ENCODE measurements at regions not wholly inside any gene's neighbourhood (a gene's known extent, or its start where the extent isn't known, plus 50 kb on each side); places are given as distances from the start of the nearest gene placed in this dataset.
A peak's percentile ranks its signal among the peaks of the same experiment; 100 is the strongest.

DNA sequence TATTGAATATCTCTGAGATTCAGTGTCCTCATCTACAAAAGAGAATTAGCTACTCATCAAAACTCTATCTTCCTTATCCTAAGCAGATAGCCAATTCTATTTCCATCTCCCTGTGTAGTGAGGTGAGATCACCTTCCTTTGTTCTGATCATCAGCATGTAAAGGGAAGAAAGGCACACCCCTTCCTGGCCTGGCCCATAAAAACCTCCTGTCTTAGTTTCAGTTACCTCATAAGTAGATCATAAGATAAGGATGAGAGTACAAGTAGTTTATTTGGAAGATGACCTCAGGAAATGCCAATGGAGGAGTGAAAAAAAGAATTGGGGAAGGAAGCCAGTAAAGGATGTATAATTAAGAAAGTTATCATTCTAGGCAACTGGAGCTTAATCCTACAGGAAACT, 114.5 kb upstream of the GADL1 start:
- no peak for DNase-seq

DNA sequence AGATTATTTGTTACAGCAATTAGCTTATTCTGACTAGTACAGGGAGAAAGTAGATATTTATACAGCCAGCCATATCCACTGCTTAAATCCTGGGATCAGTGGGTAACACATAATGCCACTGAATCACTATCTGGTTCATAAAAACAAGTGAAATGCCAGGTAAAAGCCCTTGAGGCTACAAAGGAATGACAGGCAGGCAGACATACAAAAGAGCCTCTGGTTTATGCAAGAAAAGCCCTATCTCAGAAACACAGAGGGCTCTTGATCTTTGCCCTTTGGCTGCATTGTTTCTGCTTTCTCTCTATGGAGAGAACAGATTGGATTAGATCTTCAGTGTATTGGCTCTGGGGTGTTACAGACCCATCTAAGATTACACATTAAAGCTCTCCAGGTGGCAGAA, 115.4 kb upstream of the GADL1 start:
- peak; percentile 56 to 87 for DNase-seq

DNA sequence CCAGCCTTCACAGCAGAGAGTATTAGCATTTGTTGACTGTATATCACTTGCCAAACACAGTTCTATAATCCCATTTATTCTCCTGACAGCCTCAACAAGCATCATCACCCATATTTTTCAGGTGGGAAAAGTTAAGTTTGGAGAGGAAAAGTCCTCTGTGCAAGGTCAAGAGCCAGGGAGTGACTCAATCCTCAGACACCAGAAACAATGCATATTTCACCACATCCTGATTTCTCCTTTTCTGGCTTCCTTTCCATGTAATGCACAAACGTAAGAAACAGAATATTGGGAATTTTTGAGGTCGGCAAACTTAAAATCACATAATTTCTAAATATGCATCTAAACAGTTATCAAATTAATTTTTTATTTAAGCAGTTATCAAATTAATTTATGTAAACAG, 116.0 kb upstream of the GADL1 start:
- DNase-seq: no peak

GRCh38 chr3:31011380-31011779, 116.9 kb upstream of the GADL1 start:
- no peak for DNase-seq

- DNase-seq: no peak
Observed at GRCh38 chr3:31013090-31013489, 118.6 kb upstream of the GADL1 start.

DNA sequence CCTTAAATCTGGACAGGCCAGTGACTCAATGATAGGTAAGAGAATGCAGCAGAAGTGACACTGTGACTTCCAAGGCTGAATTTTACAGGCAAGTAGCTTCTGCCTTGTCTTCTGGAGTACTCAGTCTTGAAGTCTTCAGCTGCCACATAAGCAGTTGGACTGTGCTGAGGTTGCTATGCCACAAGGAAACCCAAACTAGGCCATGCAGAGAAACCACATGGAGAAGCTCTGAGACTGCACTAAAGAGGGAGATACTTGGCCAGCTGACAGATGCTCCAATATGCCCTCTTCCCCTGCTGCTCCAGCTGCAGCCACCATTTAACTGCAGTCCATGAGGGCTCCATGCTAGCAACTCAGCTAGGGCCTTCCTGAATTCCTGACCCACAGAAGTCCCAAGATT, 119.4 kb upstream of the GADL1 start:
- DNase-seq: peak in 1 of 2 experiments; percentile 14

- DNase-seq: no peak
Observed at GRCh38 chr3:31014317-31015040, 120.0 kb upstream of the GADL1 start.

GRCh38 chr3:31016196-31016595, 121.7 kb upstream of the GADL1 start:
- DNase-seq: no peak

DNA sequence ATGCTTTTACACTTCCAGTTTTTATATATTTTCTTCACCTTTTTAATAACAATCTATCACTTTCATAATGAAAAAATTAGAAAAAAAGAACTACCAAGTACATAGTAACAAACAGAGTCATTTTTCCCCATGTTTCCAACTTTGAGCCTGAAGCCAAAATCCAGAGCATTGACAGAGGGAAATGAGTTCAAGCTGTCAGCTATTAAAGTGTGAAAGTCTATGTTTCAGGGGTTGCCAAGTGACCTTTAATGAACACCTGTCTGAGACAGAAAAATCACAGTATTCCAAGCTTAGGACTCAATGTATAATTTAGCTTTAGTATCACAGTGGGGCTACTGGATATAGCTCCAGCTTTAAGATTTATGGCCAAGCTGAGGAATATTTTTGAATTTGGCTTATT, 128.3 kb upstream of the GADL1 start:
- DNase-seq: no peak

DNA sequence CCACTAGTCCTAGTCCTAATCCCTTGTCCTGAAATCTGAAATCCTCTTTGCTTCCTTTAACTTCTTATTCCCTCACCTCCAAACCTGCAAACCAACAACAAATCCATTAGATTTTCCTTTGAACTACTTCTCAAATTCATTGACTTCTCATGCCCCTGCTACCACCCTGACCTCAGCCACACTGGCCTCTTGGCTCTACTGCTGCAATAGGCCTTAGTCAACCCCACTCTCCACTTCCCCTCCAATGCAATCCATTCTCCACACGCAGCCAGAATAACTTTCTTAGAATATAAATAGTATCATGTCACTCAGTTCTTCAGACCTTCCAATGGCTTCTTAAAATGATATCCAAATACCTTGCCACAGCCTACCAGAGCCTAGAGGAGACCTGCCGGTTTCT, 131.1 kb upstream of the GADL1 start:
- no peak for DNase-seq

DNA sequence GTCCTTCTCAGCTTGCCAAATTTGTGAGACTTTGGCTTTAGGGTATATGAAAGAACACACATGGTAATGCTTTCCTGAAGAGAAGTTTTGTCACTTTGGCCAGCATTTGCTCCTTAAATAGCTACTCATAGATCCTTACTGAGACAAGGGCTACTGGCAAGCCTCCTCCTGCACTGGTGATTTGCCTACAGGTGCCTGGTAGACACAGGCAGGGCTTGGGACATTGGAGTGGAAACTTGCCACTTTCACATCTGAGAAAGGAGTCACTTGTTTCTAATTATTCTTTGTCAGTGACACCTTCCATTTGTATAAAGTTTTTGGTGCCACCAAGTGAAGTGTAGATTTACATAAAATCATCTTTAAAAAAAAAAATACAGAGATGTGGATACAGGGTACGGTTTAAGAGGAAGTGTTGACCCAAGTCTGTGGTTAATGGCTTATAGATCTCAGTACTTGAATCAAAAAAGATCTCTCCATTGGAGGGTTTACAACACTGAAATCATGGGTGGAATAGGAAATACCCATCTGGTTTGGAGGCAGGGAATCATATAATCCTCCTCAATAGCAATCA, 132.8 kb upstream of the GADL1 start:
- no peak for DNase-seq

DNA sequence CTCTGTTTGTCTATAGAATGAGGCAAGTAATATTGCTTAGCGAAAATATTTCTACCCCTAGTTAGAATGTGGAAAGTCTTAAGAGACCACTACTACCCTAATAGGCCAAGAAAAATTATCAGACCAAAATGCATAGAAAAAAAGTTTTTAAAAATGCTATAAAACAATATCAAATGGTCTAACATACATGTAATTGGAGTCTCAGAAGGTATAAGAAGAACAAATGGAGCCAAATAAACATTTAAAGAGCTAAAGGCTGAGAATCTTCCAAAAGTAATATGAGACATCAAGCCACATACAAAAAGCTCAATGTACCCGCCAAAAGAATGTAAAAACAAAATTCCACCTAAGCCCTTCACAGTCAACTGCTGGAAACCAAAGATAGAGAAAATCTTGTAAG, 133.5 kb upstream of the GADL1 start:
- DNase-seq: no peak

DNA sequence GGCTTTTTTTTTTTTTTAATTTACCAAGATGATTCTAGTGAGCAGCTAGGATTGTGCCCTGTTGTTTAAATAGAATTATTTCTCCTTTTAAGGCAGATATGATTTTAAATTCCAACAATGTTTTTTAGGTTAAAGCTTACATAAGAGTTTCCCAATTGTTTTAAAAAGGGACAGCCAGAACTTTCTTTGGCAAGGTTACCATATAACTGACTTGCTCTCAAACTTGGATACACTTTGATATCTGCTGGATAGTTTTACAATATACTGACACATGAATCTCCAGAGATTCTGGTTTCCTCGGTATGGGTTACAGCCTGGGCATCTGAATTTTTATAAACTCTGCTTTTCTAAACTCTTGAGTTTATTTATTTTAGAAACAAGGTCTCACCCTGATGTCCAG, 134.3 kb upstream of the GADL1 start:
- no peak for DNase-seq

- no peak for DNase-seq
Observed at GRCh38 chr3:31029706-31030105, 135.2 kb upstream of the GADL1 start.

DNA sequence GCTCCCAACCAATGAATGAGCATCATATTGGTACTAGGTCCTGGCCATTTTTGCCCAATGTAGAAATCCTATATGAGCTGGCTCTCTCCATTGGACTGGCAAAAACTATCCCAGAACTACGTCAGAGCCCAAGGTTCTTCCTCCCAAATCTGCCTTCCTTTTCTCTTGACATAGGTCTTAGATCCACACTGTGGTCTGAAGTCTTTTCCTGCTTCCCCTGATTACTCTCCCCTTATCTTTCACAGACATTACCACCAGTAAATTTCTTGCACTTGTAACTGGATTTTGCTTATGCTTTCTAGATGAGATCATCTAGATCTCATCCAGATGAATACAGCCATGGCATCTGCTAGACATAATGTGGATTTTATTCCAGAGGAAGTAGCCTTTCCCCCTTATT, 141.2 kb upstream of the GADL1 start:
- DNase-seq: no peak

DNA sequence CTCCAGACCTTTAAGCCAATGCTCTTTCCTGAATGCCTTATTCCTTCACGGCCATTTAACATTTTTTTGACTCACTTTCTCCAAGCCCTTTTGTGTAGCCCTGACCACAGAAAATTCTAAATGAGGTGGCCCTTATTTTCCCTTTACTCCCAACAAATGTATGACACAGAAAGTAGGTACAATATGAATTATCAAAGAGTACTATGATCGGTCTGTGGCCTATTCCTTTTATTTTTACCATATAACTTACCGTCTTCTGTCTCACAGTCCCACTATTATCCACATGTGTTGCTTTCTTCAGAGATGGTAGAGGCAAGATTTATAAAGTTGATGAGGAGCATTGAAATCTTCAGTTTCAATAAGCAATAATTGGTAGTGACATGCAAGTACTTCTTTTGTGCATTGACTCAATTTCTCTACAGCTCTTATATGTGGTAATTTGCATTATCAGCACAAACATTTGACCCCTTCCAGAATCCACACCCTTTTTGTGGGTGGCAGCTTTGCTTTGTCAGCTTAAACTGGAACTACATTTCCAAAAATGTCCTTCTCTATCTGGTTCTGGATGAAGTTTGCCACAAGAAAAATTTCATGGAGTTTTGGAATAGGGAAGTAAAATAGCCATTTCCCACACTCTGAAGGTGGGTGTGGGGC, 143.8 kb upstream of the GADL1 start:
- DNase-seq: no peak

- no peak for DNase-seq
Observed at GRCh38 chr3:31039145-31039544, 144.7 kb upstream of the GADL1 start.

DNA sequence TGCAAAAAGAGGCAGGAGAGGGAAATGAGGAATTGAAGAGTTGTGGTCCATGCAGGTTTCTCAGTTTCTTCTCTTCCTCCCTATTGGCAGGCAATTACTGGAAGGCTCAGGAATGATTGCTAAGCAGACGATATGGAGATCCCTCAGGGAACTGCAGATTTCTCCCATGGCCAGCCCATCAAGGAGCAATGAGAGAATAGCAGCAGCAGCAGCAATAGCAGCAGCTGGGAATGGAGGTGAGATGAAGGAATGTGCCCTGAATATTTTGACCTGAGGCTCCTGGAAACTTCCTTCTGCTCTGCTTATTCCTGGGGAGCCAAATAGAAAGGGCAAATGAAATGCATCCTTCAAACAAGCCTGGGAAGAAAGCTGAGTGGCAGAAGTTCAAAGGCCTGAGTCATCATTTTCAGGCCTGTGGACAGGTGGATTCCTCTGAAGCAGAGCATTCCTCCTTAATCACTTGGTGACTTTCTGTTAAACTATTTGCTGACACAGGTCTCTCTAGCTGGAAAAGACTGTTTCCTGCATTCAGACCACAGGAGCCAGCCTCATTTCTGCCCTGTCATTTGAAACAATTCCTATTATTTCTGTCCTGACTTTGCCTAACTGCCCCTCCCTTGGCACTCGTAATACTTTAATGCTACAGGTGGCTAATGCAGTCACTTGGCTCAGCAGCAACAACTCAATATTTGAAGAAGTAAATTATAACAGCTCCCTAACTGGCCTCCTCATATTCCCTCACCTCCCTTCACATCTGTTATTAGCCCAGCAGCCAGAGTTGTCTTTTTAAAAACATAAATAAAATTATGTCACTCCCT, 146.9 kb upstream of the GADL1 start:
- no peak for DNase-seq

GRCh38 chr3:31043184-31043819, 148.8 kb upstream of the GADL1 start:
- no peak for DNase-seq

GRCh38 chr3:31047673-31048072, 153.2 kb upstream of the GADL1 start:
- DNase-seq: no peak

GRCh38 chr3:31048143-31048542, 153.7 kb upstream of the GADL1 start:
- DNase-seq: no peak

DNA sequence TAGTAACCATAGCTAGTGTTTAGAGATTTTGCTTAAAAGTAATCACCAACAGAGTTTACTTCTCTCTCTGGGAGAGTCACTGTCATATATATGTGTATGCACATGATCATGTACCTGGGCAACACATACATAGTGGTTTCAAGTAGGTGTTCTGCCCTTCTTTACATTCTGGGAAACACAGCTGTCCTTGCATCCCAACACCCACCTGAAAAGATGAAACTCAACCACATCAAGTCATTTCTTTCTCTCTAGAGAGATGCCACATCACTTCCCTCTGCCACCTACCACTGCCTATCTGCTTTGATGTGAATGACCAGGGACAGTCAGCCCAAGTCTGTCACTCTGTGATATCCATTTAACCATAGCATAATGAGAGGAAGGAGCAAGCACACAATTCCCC, 155.8 kb upstream of the GADL1 start:
- DNase-seq: no peak

GRCh38 chr3:31051226-31051625, 156.8 kb upstream of the GADL1 start:
- DNase-seq: no peak
